Panc1 (cell line): ENCODE measurements at regions not wholly inside any gene's neighbourhood (a gene's known extent, or its start where the extent isn't known, plus 50 kb on each side); places are given as distances from the start of the nearest gene placed in this dataset.

Experiments used
- ATAC-seq: fragments of 200-7000 bp; cut with Tn5 transposase; 2 replicates; pipeline ENCODE4 v1.9.1; 2020; ENCODE audit warnings: mild to moderate bottlenecking, moderate library complexity
- BruUV-seq: library from RNA; stranded (reverse); fragments of 400-500 nt; replicated peaks from 2 replicates; lab custom pipeline; 2021; lab: Mats Ljungman, UMichigan
- CTCF ChIA-PET: fragments of 300-600 bp; sonication (Branson Sonifier 250); formaldehyde crosslinking; loops from one replicate; lab custom pipeline; 2022; ENCODE audit warnings: antibody characterized with exemption; lab: Charles Lee
- POLR2A ChIA-PET: fragments of 300-600 bp; sonication (Branson Sonifier 250); formaldehyde crosslinking; loops from one replicate; lab custom pipeline; 2022; ENCODE audit warnings: antibody characterized with exemption; lab: Charles Lee
- DNase-seq: peaks from one replicate; pipeline ENCODE4 v3.0.0-alpha.2; 2010; ENCODE audit warnings: low read depth, low spot score
- H3K27ac ChIP-seq: 2 replicates; pipeline ENCODE4 v1.5.1; 2011; ENCODE audit warnings: mild to moderate bottlenecking, low read length, inconsistent platforms
- H3K27me3 ChIP-seq: fragments of 200-500 bp; sonication (Bioruptor generic); 2 replicates; pipeline ENCODE4 v1.6.0; 2014; ENCODE audit warnings: low read length, inconsistent platforms; ENCODE audit not compliant: control insufficient read depth, insufficient read depth
- H3K36me3 ChIP-seq: fragments of 200-500 bp; sonication (Bioruptor generic); 2 replicates; pipeline ENCODE4 v1.5.1; 2014; ENCODE audit warnings: inconsistent platforms, mild to moderate bottlenecking, low read length, moderate library complexity; ENCODE audit not compliant: control insufficient read depth, insufficient read depth
- H3K4me1 ChIP-seq: 2 replicates; pipeline ENCODE4 v1.5.1; 2011; ENCODE audit warnings: inconsistent platforms, mild to moderate bottlenecking, low read length, moderate library complexity; ENCODE audit not compliant: control insufficient read depth, insufficient read depth
- H3K4me3 ChIP-seq, 2 experiments: 2 replicates each; pipeline ENCODE4 v1.5.1; 2011 to 2012; ENCODE audit warnings: low read depth in 2 of 2, low read length in 2 of 2, mild to moderate bottlenecking in 2 of 2, inconsistent platforms in 1 of 2, moderate library complexity in 1 of 2
- H3K9me3 ChIP-seq: fragments of 200-500 bp; sonication (Bioruptor generic); 2 replicates; pipeline ENCODE4 v1.5.1; 2014; ENCODE audit warnings: low read depth, mild to moderate bottlenecking, inconsistent platforms, low read length, moderate library complexity; ENCODE audit not compliant: control insufficient read depth, insufficient read depth
- POLR2AphosphoS5 ChIP-seq: IDR thresholded peaks from 2 replicates; pipeline ENCODE4 v1.6.1; 2012; ENCODE audit warnings: mild to moderate bottlenecking, low read depth, low read length, moderate library complexity
- SIN3A ChIP-seq: IDR thresholded peaks from 2 replicates; pipeline ENCODE4 v1.6.1; 2012; ENCODE audit warnings: low read depth, mild to moderate bottlenecking, low read length, moderate library complexity, borderline replicate concordance; ENCODE audit not compliant: insufficient read depth
- TCF7L2 ChIP-seq: IDR thresholded peaks from 2 replicates; pipeline ENCODE4 v1.6.1; 2011; ENCODE audit warnings: mild to moderate bottlenecking, low read depth, low read length, inconsistent platforms
- in situ Hi-C: cut with HindIII; loops from 2 replicates; pipeline ENCODE4 v1.10.0; 2016; ENCODE audit warnings: low sequenced_read_pairs, low pct_unique_long_range_greater_than_20kb
- intact Hi-C: fragments of 100-400 bp; cut with micrococcal nuclease; formaldehyde crosslinking; loops from one replicate; pipeline ENCODE4 v1.10.0; 2022; ENCODE audit not compliant: unreplicated experiment
- TF ChIP-seq, protein P1 (sequence below): fragments of 450-650 bp; IDR thresholded peaks from 2 replicates; pipeline ENCODE4 v1.5.1; 2017; ENCODE audit warnings: mild to moderate bottlenecking
- TF ChIP-seq, protein P2 (sequence below), 2 experiments: IDR thresholded peaks; 2 replicates each; pipeline ENCODE4 v1.6.1; 2011 to 2012; ENCODE audit warnings: low read depth in 2 of 2, control low read depth in 1 of 2, low read length in 1 of 2, mild to moderate bottlenecking in 1 of 2, moderate library complexity in 1 of 2; ENCODE audit not compliant: insufficient read depth in 1 of 2

DNA sequence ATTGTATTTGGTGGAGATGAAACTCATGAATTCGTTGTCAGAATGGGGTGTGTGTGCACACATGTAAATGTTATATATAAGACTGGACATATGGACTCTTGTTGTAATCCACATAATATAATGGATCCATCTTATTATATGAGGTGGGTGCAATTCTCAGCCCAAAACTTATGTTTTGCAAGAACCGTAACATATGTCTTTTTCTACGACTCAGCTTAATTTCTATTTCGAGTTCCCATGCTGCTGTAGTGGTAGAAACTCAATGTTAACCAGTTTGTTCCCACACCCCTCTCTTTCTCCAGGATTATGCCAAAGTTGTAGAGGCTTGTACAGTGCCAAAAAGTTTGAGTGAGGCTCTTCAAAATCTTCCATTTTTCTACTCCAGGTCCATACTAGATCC, 112.5 kb upstream of the SPOPL start:
- CTCF ChIA-PET: no interaction called here
- H3K4me1 ChIP-seq: no peaks in the 10 kb centered on the region
- no peaks in the 10 kb centered on the region for H3K27me3 ChIP-seq
- no peak overlapping the region for H3K4me3 ChIP-seq
- intact Hi-C loops (no loop called here), in situ Hi-C loops (no loop called here)
- no peaks in the 10 kb centered on the region for H3K9me3 ChIP-seq
- TF ChIP-seq, protein P1, sequence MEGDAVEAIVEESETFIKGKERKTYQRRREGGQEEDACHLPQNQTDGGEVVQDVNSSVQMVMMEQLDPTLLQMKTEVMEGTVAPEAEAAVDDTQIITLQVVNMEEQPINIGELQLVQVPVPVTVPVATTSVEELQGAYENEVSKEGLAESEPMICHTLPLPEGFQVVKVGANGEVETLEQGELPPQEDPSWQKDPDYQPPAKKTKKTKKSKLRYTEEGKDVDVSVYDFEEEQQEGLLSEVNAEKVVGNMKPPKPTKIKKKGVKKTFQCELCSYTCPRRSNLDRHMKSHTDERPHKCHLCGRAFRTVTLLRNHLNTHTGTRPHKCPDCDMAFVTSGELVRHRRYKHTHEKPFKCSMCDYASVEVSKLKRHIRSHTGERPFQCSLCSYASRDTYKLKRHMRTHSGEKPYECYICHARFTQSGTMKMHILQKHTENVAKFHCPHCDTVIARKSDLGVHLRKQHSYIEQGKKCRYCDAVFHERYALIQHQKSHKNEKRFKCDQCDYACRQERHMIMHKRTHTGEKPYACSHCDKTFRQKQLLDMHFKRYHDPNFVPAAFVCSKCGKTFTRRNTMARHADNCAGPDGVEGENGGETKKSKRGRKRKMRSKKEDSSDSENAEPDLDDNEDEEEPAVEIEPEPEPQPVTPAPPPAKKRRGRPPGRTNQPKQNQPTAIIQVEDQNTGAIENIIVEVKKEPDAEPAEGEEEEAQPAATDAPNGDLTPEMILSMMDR: no peak
- TF ChIP-seq POLR2AphosphoS5: no peak
- DNase-seq (no peak), ATAC-seq (no peak)
- H3K27ac ChIP-seq: no peak overlapping the region
- POLR2A ChIA-PET: no interaction called here
- no TSS peak for BruUV-seq
- no peaks in the 10 kb centered on the region for H3K36me3 ChIP-seq

DNA sequence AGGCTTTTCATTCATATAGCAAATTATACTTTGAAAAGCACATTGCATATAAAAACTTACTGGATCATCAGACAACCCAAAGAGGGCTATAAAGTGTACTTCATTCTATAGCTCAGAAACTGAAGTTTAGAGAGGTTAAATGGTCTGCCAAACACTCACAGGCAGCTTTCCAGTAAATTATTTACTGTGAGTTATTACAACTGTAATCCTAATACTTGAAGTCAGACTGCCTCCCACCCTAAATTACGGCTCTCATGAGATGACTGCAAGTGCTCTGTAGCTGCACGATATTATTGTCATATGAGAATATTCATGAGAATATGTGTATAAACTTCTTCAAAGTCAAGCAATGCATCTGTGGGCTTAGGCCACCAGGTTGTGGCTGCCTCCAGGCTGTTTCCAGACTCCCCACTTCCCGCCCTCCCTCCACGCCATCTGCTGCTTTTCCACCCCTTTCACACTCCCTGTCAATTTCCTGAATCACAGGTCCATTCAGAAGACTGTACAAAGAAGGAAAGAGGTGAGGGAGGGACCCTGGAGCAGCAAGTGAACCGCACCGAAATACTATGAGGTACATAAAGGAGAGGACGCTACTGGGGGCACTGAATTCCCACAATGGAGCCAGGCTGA, 111.1 kb upstream of the SPOPL start:
- H3K9me3 ChIP-seq: no peaks in the 10 kb centered on the region
- ATAC-seq: no peak
- no peaks in the 10 kb centered on the region for H3K27me3 ChIP-seq
- no peak overlapping the region for H3K4me3 ChIP-seq
- ChIA-PET CTCF (no interaction called here), POLR2A (no interaction called here)
- BruUV-seq: no TSS peak
- H3K27ac ChIP-seq: no peak overlapping the region
- no peak for DNase-seq
- in situ Hi-C loops: no loop called here
- H3K4me1 ChIP-seq: no peaks in the 10 kb centered on the region
- H3K36me3 ChIP-seq: no peaks in the 10 kb centered on the region
- intact Hi-C loops: no loop called here
- TF ChIP-seq, protein P2, sequence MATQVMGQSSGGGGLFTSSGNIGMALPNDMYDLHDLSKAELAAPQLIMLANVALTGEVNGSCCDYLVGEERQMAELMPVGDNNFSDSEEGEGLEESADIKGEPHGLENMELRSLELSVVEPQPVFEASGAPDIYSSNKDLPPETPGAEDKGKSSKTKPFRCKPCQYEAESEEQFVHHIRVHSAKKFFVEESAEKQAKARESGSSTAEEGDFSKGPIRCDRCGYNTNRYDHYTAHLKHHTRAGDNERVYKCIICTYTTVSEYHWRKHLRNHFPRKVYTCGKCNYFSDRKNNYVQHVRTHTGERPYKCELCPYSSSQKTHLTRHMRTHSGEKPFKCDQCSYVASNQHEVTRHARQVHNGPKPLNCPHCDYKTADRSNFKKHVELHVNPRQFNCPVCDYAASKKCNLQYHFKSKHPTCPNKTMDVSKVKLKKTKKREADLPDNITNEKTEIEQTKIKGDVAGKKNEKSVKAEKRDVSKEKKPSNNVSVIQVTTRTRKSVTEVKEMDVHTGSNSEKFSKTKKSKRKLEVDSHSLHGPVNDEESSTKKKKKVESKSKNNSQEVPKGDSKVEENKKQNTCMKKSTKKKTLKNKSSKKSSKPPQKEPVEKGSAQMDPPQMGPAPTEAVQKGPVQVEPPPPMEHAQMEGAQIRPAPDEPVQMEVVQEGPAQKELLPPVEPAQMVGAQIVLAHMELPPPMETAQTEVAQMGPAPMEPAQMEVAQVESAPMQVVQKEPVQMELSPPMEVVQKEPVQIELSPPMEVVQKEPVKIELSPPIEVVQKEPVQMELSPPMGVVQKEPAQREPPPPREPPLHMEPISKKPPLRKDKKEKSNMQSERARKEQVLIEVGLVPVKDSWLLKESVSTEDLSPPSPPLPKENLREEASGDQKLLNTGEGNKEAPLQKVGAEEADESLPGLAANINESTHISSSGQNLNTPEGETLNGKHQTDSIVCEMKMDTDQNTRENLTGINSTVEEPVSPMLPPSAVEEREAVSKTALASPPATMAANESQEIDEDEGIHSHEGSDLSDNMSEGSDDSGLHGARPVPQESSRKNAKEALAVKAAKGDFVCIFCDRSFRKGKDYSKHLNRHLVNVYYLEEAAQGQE (IDR thresholded peaks at IDR 0.05; ENCODE audit: insufficient read depth in 1 of 2, low read depth in 2 of 2, low read length in 1 of 2): no peak
- no peak for TF ChIP-seq TCF7L2
- TF ChIP-seq, protein P1: no peak
- no peak for TF ChIP-seq POLR2AphosphoS5
- TF ChIP-seq SIN3A: no peak
